ENCODE measurements at regions not wholly inside any gene's neighbourhood (a gene's known extent, or its start where the extent isn't known, plus 50 kb on each side); places are given as distances from the start of the nearest gene placed in this dataset.

GRCh38 chr5:104367978-104368377, 805.4 kb upstream of the NUDT12 start:
- TF ChIP-seq CTCF (conservative IDR thresholded peaks at IDR 0.05; ENCODE audit: low read length), result no peak
- no peak for TF ChIP-seq EZH2phosphoT487 (IDR thresholded peaks at IDR 0.05; ENCODE audit: borderline replicate concordance, low read depth, low read length)
